ENCODE measurements at regions not wholly inside any gene's neighbourhood (a gene's known extent, or its start where the extent isn't known, plus 50 kb on each side); places are given as distances from the start of the nearest gene placed in this dataset.

GRCh38 chr11:15640318-15640717 lies 525.6 kb downstream of the INSC start:
- H3K4me1 Mint-ChIP-seq (ENCODE audit: unreplicated experiment): no peaks in the 10 kb centered on the region

GRCh38 chr11:15641271-15642045 lies 526.7 kb downstream of the INSC start:
- Mint-ChIP-seq H3K27me3 (ENCODE audit: unreplicated experiment) (no peaks in the 10 kb centered on the region), H3K27ac (ENCODE audit: unreplicated experiment) (no peak overlapping the region), H3K4me3 (ENCODE audit: unreplicated experiment) (no peak overlapping the region), H3K36me3 (ENCODE audit: low read depth, unreplicated experiment) (no peaks in the 10 kb centered on the region), H3K9me3 (ENCODE audit: unreplicated experiment) (no peaks in the 10 kb centered on the region), H3K4me1 (ENCODE audit: unreplicated experiment) (no peaks in the 10 kb centered on the region)
- no peak for TF ChIP-seq CTCF (IDR thresholded peaks at IDR 0.05; ENCODE audit: unreplicated experiment)
- DNase-seq (ENCODE audit: low spot score): no peak

More at GRCh38 chr11:15640318-15640717, 525.6 kb downstream of the INSC start:
- TF ChIP-seq CTCF (IDR thresholded peaks at IDR 0.05; ENCODE audit: unreplicated experiment): no peak
- DNase-seq (ENCODE audit: low spot score): no peak
- no peaks in the 10 kb centered on the region for H3K27me3 Mint-ChIP-seq (ENCODE audit: unreplicated experiment)
- H3K9me3 Mint-ChIP-seq (ENCODE audit: unreplicated experiment): no peaks in the 10 kb centered on the region
- H3K27ac Mint-ChIP-seq (ENCODE audit: unreplicated experiment): no peak overlapping the region
- H3K4me3 Mint-ChIP-seq (ENCODE audit: unreplicated experiment): no peak overlapping the region
- no peaks in the 10 kb centered on the region for H3K36me3 Mint-ChIP-seq (ENCODE audit: low read depth, unreplicated experiment)

- no peaks in the 10 kb centered on the region for H3K4me1 Mint-ChIP-seq (ENCODE audit: unreplicated experiment)
- H3K4me3 Mint-ChIP-seq (ENCODE audit: unreplicated experiment): no peak overlapping the region
- H3K27me3 Mint-ChIP-seq (ENCODE audit: unreplicated experiment): no peaks in the 10 kb centered on the region
- DNase-seq (ENCODE audit: low spot score): no peak
- H3K9me3 Mint-ChIP-seq (ENCODE audit: unreplicated experiment): no peaks in the 10 kb centered on the region
- no peak for TF ChIP-seq CTCF (IDR thresholded peaks at IDR 0.05; ENCODE audit: unreplicated experiment)
- no peaks in the 10 kb centered on the region for H3K36me3 Mint-ChIP-seq (ENCODE audit: low read depth, unreplicated experiment)
- H3K27ac Mint-ChIP-seq (ENCODE audit: unreplicated experiment): no peak overlapping the region
These were observed 530.5 kb downstream of the INSC start for GRCh38 chr11:15645201-15645600.

- Mint-ChIP-seq H3K4me1 (ENCODE audit: unreplicated experiment) (peaks cover 18% of the 10 kb centered on the region), H3K27ac (ENCODE audit: unreplicated experiment) (no peak overlapping the region), H3K4me3 (ENCODE audit: unreplicated experiment) (no peak overlapping the region), H3K36me3 (ENCODE audit: low read depth, unreplicated experiment) (no peaks in the 10 kb centered on the region), H3K9me3 (ENCODE audit: unreplicated experiment) (no peaks in the 10 kb centered on the region), H3K27me3 (ENCODE audit: unreplicated experiment) (peaks cover 2% of the 10 kb centered on the region)
- TF ChIP-seq CTCF (IDR thresholded peaks at IDR 0.05; ENCODE audit: unreplicated experiment): no peak
- no peak for DNase-seq (ENCODE audit: low spot score)
These were observed 534.8 kb downstream of the INSC start for GRCh38 chr11:15649371-15650104.
